A673 (cell line): ENCODE measurements at regions not wholly inside any gene's neighbourhood (a gene's known extent, or its start where the extent isn't known, plus 50 kb on each side); places are given as distances from the start of the nearest gene placed in this dataset.

Source experiments
- CTCF ChIP-seq: fragments of 300-800, 200-600 bp; sonication (generic); conservative IDR thresholded peaks from 2 replicates; pipeline ENCODE4 v1.5.1; 2017; ENCODE audit warnings: low read depth, mild to moderate bottlenecking, antibody characterized with exemption, low read length, moderate library complexity, mixed read lengths
- EZH2 ChIP-seq: fragments of 200-600 bp; sonication (generic); IDR thresholded peaks from 2 replicates; pipeline ENCODE4 v1.6.1; 2017; ENCODE audit warnings: borderline replicate concordance, low read depth, mild to moderate bottlenecking, mixed read lengths, antibody characterized with exemption, low read length; ENCODE audit not compliant: poor library complexity, severe bottlenecking

- no peak for TF ChIP-seq CTCF
- TF ChIP-seq EZH2: no peak
Observed at GRCh38 chr12:23375621-23376020, 573.8 kb downstream of the SOX5 start.
